HG03469 (cell line): ENCODE measurements at regions not wholly inside any gene's neighbourhood (a gene's known extent, or its start where the extent isn't known, plus 50 kb on each side); places are given as distances from the start of the nearest gene placed in this dataset.
"Not testable (repeated sequence)": the region's sequence is repeated elsewhere in the genome, so short reads cannot be mapped to it uniquely, and the experiment has no call there.

ENCODE experiments used
- ATAC-seq: cut with Tn5 transposase; IDR thresholded peaks from one replicate; pipeline ENCODE4 v1.9.1; 2021; ENCODE audit warnings: mild to moderate bottlenecking, moderate library complexity, moderate number of reproducible peaks; ENCODE audit not compliant: unreplicated experiment

- no peak for ATAC-seq
Observed at GRCh38 chr5:162603443-162604070, 536.0 kb downstream of the GABRG2 start.

- no peak for ATAC-seq
Observed at GRCh38 chr5:162607879-162608278, 540.3 kb downstream of the GABRG2 start.

GRCh38 chr5:162621726-162622263, 554.2 kb downstream of the GABRG2 start:
- not testable (repeated sequence) for ATAC-seq

- no peak for ATAC-seq
Observed at GRCh38 chr5:162624110-162624509, 556.5 kb downstream of the GABRG2 start.

- ATAC-seq = no peak
Observed at GRCh38 chr5:162637481-162637880, 569.9 kb downstream of the GABRG2 start.

GRCh38 chr5:162638849-162639248, 571.3 kb downstream of the GABRG2 start:
- ATAC-seq = no peak

GRCh38 chr5:162641142-162641813, 573.7 kb downstream of the GABRG2 start:
- no peak for ATAC-seq

- ATAC-seq = no peak
Observed at GRCh38 chr5:162654661-162655405, 587.3 kb downstream of the GABRG2 start.

- ATAC-seq = no peak
Observed at GRCh38 chr5:162657076-162657475, 589.5 kb downstream of the GABRG2 start.

- no peak for ATAC-seq
Observed at GRCh38 chr5:162664846-162665245, 597.3 kb downstream of the GABRG2 start.

GRCh38 chr5:162668926-162669325, 601.4 kb downstream of the GABRG2 start:
- ATAC-seq = no peak

GRCh38 chr5:162672061-162672460, 604.5 kb downstream of the GABRG2 start:
- no peak for ATAC-seq

- no peak for ATAC-seq
Observed at GRCh38 chr5:162683284-162683683, 615.7 kb downstream of the GABRG2 start.

- ATAC-seq = no peak
Observed at GRCh38 chr5:162684145-162684544, 616.6 kb downstream of the GABRG2 start.

GRCh38 chr5:162685302-162685701, 617.7 kb downstream of the GABRG2 start:
- ATAC-seq = no peak

- ATAC-seq = not testable (repeated sequence)
Observed at GRCh38 chr5:162696272-162696671, 628.7 kb downstream of the GABRG2 start.

- ATAC-seq = no peak
Observed at GRCh38 chr5:162699361-162699760, 631.8 kb downstream of the GABRG2 start.

GRCh38 chr5:162703914-162704313, 636.3 kb downstream of the GABRG2 start:
- no peak for ATAC-seq

- ATAC-seq = no peak
Observed at GRCh38 chr5:162711244-162711643, 643.7 kb downstream of the GABRG2 start.

- no peak for ATAC-seq
Observed at GRCh38 chr5:162719720-162720119, 652.1 kb downstream of the GABRG2 start.

- no peak for ATAC-seq
Observed at GRCh38 chr5:162721125-162721524, 653.6 kb downstream of the GABRG2 start.

GRCh38 chr5:162752612-162753011, 684.8 kb upstream of the CCNG1 start:
- ATAC-seq = no peak
